ENCODE measurements at regions not wholly inside any gene's neighbourhood (a gene's known extent, or its start where the extent isn't known, plus 50 kb on each side); places are given as distances from the start of the nearest gene placed in this dataset.

DNA sequence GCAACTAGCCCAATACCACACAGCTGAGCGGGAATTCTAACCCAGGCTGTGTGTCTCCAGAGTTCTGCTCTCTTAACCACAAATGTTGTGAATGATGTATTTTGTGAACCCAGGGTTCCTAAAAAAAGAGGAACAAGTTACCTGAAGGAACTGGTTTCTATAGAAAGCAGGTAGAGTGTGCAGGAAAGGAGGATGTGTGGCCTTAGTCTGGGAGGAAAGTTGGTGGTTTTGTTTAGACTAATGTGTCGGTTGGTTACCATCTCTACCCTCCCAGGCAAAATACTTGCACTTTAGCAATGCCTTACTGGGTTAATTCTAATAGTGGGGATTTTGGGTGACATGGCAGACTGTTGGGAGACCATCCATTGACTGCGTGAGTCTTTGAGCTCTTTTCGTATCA is 143.3 kb downstream of the SCP2D1 start:
- TF ChIP-seq, protein P1, sequence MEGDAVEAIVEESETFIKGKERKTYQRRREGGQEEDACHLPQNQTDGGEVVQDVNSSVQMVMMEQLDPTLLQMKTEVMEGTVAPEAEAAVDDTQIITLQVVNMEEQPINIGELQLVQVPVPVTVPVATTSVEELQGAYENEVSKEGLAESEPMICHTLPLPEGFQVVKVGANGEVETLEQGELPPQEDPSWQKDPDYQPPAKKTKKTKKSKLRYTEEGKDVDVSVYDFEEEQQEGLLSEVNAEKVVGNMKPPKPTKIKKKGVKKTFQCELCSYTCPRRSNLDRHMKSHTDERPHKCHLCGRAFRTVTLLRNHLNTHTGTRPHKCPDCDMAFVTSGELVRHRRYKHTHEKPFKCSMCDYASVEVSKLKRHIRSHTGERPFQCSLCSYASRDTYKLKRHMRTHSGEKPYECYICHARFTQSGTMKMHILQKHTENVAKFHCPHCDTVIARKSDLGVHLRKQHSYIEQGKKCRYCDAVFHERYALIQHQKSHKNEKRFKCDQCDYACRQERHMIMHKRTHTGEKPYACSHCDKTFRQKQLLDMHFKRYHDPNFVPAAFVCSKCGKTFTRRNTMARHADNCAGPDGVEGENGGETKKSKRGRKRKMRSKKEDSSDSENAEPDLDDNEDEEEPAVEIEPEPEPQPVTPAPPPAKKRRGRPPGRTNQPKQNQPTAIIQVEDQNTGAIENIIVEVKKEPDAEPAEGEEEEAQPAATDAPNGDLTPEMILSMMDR (IDR thresholded peaks at IDR 0.05; ENCODE audit: insufficient read depth, low read length): no peak
- TF ChIP-seq, protein P2, sequence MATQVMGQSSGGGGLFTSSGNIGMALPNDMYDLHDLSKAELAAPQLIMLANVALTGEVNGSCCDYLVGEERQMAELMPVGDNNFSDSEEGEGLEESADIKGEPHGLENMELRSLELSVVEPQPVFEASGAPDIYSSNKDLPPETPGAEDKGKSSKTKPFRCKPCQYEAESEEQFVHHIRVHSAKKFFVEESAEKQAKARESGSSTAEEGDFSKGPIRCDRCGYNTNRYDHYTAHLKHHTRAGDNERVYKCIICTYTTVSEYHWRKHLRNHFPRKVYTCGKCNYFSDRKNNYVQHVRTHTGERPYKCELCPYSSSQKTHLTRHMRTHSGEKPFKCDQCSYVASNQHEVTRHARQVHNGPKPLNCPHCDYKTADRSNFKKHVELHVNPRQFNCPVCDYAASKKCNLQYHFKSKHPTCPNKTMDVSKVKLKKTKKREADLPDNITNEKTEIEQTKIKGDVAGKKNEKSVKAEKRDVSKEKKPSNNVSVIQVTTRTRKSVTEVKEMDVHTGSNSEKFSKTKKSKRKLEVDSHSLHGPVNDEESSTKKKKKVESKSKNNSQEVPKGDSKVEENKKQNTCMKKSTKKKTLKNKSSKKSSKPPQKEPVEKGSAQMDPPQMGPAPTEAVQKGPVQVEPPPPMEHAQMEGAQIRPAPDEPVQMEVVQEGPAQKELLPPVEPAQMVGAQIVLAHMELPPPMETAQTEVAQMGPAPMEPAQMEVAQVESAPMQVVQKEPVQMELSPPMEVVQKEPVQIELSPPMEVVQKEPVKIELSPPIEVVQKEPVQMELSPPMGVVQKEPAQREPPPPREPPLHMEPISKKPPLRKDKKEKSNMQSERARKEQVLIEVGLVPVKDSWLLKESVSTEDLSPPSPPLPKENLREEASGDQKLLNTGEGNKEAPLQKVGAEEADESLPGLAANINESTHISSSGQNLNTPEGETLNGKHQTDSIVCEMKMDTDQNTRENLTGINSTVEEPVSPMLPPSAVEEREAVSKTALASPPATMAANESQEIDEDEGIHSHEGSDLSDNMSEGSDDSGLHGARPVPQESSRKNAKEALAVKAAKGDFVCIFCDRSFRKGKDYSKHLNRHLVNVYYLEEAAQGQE (IDR thresholded peaks at IDR 0.05; ENCODE audit: insufficient replicate concordance, low read depth): no peak
- no peak for TF ChIP-seq GABPA (IDR thresholded peaks at IDR 0.05; ENCODE audit: low read depth)
- no peak for TF ChIP-seq SPI1 (IDR thresholded peaks at IDR 0.05; ENCODE audit: borderline replicate concordance, low read depth)
- no peak for TF ChIP-seq POLR2AphosphoS5 (IDR thresholded peaks at IDR 0.05; ENCODE audit: low read depth)

DNA sequence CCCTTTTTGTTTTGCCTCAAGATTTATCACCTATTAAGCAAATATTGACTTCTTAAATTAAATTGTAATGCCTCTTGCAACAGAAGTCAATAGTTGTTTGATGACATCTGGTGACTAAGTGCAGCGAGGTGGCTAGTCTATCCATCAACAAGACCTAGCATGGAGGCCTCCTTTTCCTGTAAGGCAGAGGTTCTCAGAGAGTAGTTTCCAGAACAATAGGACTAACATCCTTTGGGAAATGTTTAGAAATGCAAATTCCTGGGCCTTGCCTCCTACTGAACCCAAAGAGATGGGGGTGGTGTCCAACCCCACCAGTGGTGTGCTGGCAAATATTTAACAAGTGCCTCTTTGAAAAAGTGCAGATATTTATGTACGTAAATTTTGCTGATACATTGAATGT is 143.7 kb downstream of the SCP2D1 start:
- no peak for TF ChIP-seq POLR2AphosphoS5 (IDR thresholded peaks at IDR 0.05; ENCODE audit: low read depth)
- TF ChIP-seq, protein P2 (IDR thresholded peaks at IDR 0.05; ENCODE audit: insufficient replicate concordance, low read depth): no peak
- TF ChIP-seq, protein P1 (IDR thresholded peaks at IDR 0.05; ENCODE audit: insufficient read depth, low read length): no peak
- TF ChIP-seq GABPA (IDR thresholded peaks at IDR 0.05; ENCODE audit: low read depth): no peak
- no peak for TF ChIP-seq SPI1 (IDR thresholded peaks at IDR 0.05; ENCODE audit: borderline replicate concordance, low read depth)
- Histone ChIP-seq H3K4me3 (replicated peaks; ENCODE audit: insufficient read depth, low read length) (no peak overlapping the region), H3K27ac (replicated peaks) (no peak overlapping the region), H3K27me3 (ENCODE audit: insufficient read depth, poor library complexity, severe bottlenecking) (no peaks in the 10 kb centered on the region)
- no peak for DNase-seq (ENCODE audit: low read depth in 1 of 2, low spot score in 1 of 2)

More for the DNA sequence above, 143.3 kb downstream of the SCP2D1 start:
- no peaks in the 10 kb centered on the region for H3K27me3 ChIP-seq (ENCODE audit: insufficient read depth, poor library complexity, severe bottlenecking)
- H3K4me3 ChIP-seq (replicated peaks; ENCODE audit: insufficient read depth, low read length): no peak overlapping the region
- no peak overlapping the region for H3K27ac ChIP-seq (replicated peaks)
- DNase-seq (ENCODE audit: low read depth in 1 of 2, low spot score in 1 of 2): no peak

DNA sequence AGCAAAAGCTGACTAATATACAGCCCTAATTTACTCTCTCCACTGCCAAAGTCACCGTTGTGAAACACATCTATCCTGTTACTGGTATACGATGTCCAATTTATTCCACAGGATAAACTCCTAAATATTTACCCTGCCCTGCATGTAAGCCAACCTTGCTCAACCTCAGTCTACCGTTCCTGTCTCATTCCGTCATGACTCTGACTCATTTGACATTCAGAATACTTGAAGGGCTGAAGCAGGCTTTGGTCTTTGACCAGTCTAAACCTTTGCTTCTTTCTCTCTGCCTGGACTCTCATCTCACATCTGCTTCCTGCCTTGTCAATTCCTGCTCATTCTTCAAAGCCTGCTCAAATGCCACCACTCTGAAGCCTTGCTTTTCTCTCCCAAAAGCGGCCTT is 157.5 kb downstream of the SCP2D1 start:
- no peak overlapping the region for H3K27ac ChIP-seq (replicated peaks)
- no peak overlapping the region for H3K4me3 ChIP-seq (replicated peaks; ENCODE audit: insufficient read depth, low read length)
- no peak for TF ChIP-seq GABPA (IDR thresholded peaks at IDR 0.05; ENCODE audit: low read depth)
- TF ChIP-seq, protein P1 (IDR thresholded peaks at IDR 0.05; ENCODE audit: insufficient read depth, low read length): no peak
- no peak for TF ChIP-seq SPI1 (IDR thresholded peaks at IDR 0.05; ENCODE audit: borderline replicate concordance, low read depth)
- TF ChIP-seq, protein P2 (IDR thresholded peaks at IDR 0.05; ENCODE audit: insufficient replicate concordance, low read depth): no peak
- TF ChIP-seq POLR2AphosphoS5 (IDR thresholded peaks at IDR 0.05; ENCODE audit: low read depth): no peak
- no peaks in the 10 kb centered on the region for H3K27me3 ChIP-seq (ENCODE audit: insufficient read depth, poor library complexity, severe bottlenecking)
- no peak for DNase-seq (ENCODE audit: low read depth in 1 of 2, low spot score in 1 of 2)

All from HL-60 (cell line).